MCF 10A (cell line): ENCODE measurements at regions not wholly inside any gene's neighbourhood (a gene's known extent, or its start where the extent isn't known, plus 50 kb on each side); places are given as distances from the start of the nearest gene placed in this dataset.

ENCODE experiments used
- BruUV-seq: library from RNA; stranded (reverse); fragments of 400-500 nt; replicated peaks from 2 replicates; lab custom pipeline; 2021; lab: Mats Ljungman, UMichigan
- CTCF ChIA-PET: fragments of 300-600 bp; sonication (Branson Sonifier 250); formaldehyde crosslinking; extraction: SDS; loops from one replicate; lab custom pipeline; 2021; ENCODE audit warnings: antibody characterized with exemption, inconsistent platforms; lab: Yijun Ruan, JAX
- POLR2A ChIA-PET: fragments of 300-600, 350-650 bp; sonication (Branson Sonifier 250); formaldehyde crosslinking; extraction: SDS; loops from one replicate; lab custom pipeline; 2020; ENCODE audit warnings: antibody characterized with exemption, inconsistent platforms; lab: Yijun Ruan, JAX
- DNase-seq: peaks from one replicate; pipeline ENCODE4 v3.0.0-alpha.2; 2018; ENCODE audit not compliant: unreplicated experiment
- H3K27ac Mint-ChIP-seq: one replicate; pipeline ENCODE4 v1.8.0; 2022; ENCODE audit warnings: mild to moderate bottlenecking, low read depth, mixed read lengths; ENCODE audit not compliant: unreplicated experiment
- H3K27me3 Mint-ChIP-seq: one replicate; pipeline ENCODE4 v1.8.0; 2022; ENCODE audit warnings: mixed read lengths; ENCODE audit not compliant: insufficient read depth, unreplicated experiment
- H3K36me3 Mint-ChIP-seq: one replicate; pipeline ENCODE4 v1.8.0; 2022; ENCODE audit warnings: mild to moderate bottlenecking, moderate library complexity, mixed read lengths; ENCODE audit not compliant: insufficient read depth, unreplicated experiment
- H3K4me1 Mint-ChIP-seq: one replicate; pipeline ENCODE4 v1.8.0; 2022; ENCODE audit warnings: mixed read lengths; ENCODE audit not compliant: insufficient read depth, unreplicated experiment
- H3K4me3 Mint-ChIP-seq: one replicate; pipeline ENCODE4 v1.8.0; 2022; ENCODE audit warnings: mild to moderate bottlenecking, moderate library complexity, mixed read lengths; ENCODE audit not compliant: unreplicated experiment
- H3K9me3 Mint-ChIP-seq: one replicate; pipeline ENCODE4 v1.8.0; 2022; ENCODE audit warnings: mixed read lengths; ENCODE audit not compliant: unreplicated experiment
- CTCF ChIP-seq: fragments of 200-600 bp; IDR thresholded peaks from one replicate; pipeline ENCODE4 v1.8.0; 2022; ENCODE audit warnings: antibody characterized with exemption, mild to moderate bottlenecking; ENCODE audit not compliant: unreplicated experiment
- intact Hi-C: fragments of 100-400 bp; cut with micrococcal nuclease; formaldehyde crosslinking; loops from 2 replicates; pipeline ENCODE4 v1.14.1; 2022

GRCh38 chr2:177010861-177011260 is 201.7 kb upstream of the HNRNPA3 start:
- BruUV-seq, result no TSS peak
- no peaks in the 10 kb centered on the region for H3K36me3 Mint-ChIP-seq
- no peak for TF ChIP-seq CTCF
- intact Hi-C loops, result no loop called here
- H3K27ac Mint-ChIP-seq, result no peak overlapping the region
- no peak overlapping the region for H3K4me3 Mint-ChIP-seq
- peaks cover 51% of the 10 kb centered on the region for H3K27me3 Mint-ChIP-seq
- H3K9me3 Mint-ChIP-seq, result no peaks in the 10 kb centered on the region
- ChIA-PET CTCF (interaction anchor here (0.6 kb wide), 1 partner anchor 357 kb away, joined by 3 read pairs; no protein-coding TSS in a partner anchor), POLR2A (no interaction called here)
- H3K4me1 Mint-ChIP-seq, result no peaks in the 10 kb centered on the region
- DNase-seq, result no peak

GRCh38 chr2:177014946-177015345 is 197.6 kb upstream of the HNRNPA3 start:
- H3K9me3 Mint-ChIP-seq, result no peaks in the 10 kb centered on the region
- ChIA-PET CTCF (interaction anchor here (0.6 kb wide), 1 partner anchor 1364 kb away, joined by 4 read pairs; no protein-coding TSS in a partner anchor), POLR2A (interaction anchor here (0.6 kb wide), 1 partner anchor 1517 kb away, joined by 3 read pairs; no protein-coding TSS in a partner anchor)
- H3K27me3 Mint-ChIP-seq, result peaks cover 67% of the 10 kb centered on the region
- H3K4me1 Mint-ChIP-seq, result no peaks in the 10 kb centered on the region
- no TSS peak for BruUV-seq
- H3K36me3 Mint-ChIP-seq, result no peaks in the 10 kb centered on the region
- intact Hi-C loops, result no loop called here
- H3K4me3 Mint-ChIP-seq, result no peak overlapping the region
- TF ChIP-seq CTCF, result no peak
- no peak overlapping the region for H3K27ac Mint-ChIP-seq
- no peak for DNase-seq

- POLR2A ChIA-PET, result no interaction called here
- DNase-seq, result no peak
- no TSS peak for BruUV-seq
- Mint-ChIP-seq H3K9me3 (no peaks in the 10 kb centered on the region), H3K4me3 (no peak overlapping the region), H3K4me1 (no peaks in the 10 kb centered on the region), H3K36me3 (no peaks in the 10 kb centered on the region), H3K27ac (no peak overlapping the region), H3K27me3 (peaks cover 70% of the 10 kb centered on the region)
- intact Hi-C loops, result no loop called here
- CTCF ChIA-PET, result no interaction called here
- no peak for TF ChIP-seq CTCF
Measured at GRCh38 chr2:177015356-177015923, 197.2 kb upstream of the HNRNPA3 start.

- no peaks in the 10 kb centered on the region for H3K9me3 Mint-ChIP-seq
- ChIA-PET CTCF (interaction anchor here (0.6 kb wide), 1 partner anchor 28 kb away, joined by 3 read pairs; no protein-coding TSS in a partner anchor), POLR2A (no interaction called here)
- H3K4me3 Mint-ChIP-seq, result no peak overlapping the region
- no TSS peak for BruUV-seq
- TF ChIP-seq CTCF, result no peak
- H3K36me3 Mint-ChIP-seq, result no peaks in the 10 kb centered on the region
- intact Hi-C loops, result no loop called here
- H3K27ac Mint-ChIP-seq, result no peak overlapping the region
- H3K27me3 Mint-ChIP-seq, result peaks cover 88% of the 10 kb centered on the region
- no peaks in the 10 kb centered on the region for H3K4me1 Mint-ChIP-seq
- DNase-seq, result no peak
Measured at GRCh38 chr2:177020524-177021119, 192.0 kb upstream of the HNRNPA3 start.
